NCI-H345 (cell line): ENCODE measurements at regions not wholly inside any gene's neighbourhood (a gene's known extent, or its start where the extent isn't known, plus 50 kb on each side); places are given as distances from the start of the nearest gene placed in this dataset.

Source experiments
- DNase-seq: peaks from one replicate; lab custom pipeline; 2025; lab: John Stamatoyannopoulos, UW

GRCh38 chr4:1463088-1463926 is 57.1 kb upstream of the NKX1-1 start:
- DNase-seq = no peak

DNA sequence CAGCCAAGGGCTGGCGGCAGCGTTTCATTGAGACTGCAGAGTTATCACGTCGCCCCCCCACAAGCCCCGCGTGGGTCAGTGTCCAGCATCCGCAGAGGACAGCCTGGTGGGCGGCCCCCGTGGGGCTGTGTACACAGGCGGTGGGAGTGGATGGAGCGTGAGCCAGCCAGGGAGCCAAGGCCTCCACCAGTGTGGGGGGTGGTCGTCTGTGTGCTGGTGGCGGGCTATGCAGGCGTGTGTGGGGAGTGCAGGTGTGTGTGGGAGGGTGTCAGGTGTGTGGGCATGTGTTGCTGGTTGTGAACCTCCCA is 56.5 kb upstream of the NKX1-1 start:
- no peak for DNase-seq

DNA sequence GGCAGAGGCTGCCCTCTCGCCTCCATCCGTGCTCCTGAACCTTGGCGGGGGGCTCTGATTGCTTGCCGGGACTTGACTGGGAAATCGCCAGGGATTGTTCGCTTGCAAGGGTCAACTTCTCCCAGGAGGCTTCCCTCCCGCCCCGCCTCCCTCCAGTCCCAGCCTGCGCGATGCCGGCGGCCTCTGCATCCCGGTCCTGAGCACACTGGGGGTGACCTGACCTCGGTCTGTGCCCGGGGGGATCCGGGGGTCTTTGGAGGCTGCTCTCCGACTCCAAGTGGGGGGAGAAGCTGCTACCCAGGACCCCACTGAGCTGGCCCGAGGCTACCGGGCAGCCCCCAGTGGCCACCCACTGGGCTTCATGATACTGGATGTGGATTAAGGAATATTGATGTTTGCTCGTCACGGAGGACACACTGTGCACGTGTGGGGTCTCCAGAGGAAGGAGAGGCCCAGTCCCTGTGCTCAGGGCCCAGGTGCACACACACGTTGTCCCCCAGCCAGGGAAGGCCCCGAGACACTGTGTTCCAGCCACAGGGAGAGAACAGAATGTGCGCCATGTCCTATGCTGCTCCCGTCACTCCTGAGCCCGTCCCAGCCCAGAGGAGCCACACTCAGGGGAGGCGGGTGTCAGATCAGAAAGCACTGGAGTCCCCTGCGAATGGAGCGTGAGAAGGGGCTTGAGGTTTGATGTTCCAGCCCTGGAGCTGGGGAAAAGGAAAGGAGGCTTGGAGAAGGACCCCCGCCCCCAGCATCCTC is 55.9 kb upstream of the NKX1-1 start:
- no peak for DNase-seq

- no peak for DNase-seq
These were observed 55.0 kb upstream of the NKX1-1 start for GRCh38 chr4:1460967-1461868.

- no peak for DNase-seq
These were observed 53.7 kb upstream of the NKX1-1 start for GRCh38 chr4:1459722-1460511.

- no peak for DNase-seq
These were observed 53.0 kb upstream of the NKX1-1 start for GRCh38 chr4:1459081-1459721.

DNA sequence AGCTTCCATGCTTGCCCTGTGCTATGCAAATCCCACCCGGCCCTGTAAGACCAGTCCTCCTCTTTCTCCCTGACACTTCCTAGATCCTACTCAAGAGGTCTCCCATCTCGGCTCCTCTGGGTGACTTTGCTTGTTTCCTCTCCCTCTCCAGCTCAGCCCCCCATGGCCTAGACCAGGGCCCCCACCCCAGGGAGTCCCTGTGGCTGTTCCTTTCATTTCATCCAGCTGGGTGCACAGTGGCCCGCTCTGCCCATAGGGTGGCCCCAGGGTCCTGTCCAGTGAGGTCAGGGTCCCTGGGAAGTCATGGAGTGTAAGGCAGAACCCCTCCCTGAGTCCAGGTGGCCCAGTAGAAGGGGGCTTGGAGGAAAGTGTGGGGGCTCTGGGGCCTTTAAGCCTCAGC is 52.3 kb upstream of the NKX1-1 start:
- no peak for DNase-seq
